GM23338 (cell line): ENCODE measurements at regions not wholly inside any gene's neighbourhood (a gene's known extent, or its start where the extent isn't known, plus 50 kb on each side); places are given as distances from the start of the nearest gene placed in this dataset.

Source experiments
- ATAC-seq: fragments of 200-7000 bp; cut with Tn5 transposase; 3 replicates; pipeline ENCODE4 v1.9.1; 2020
- DNase-seq: peaks from one replicate; pipeline ENCODE4 v3.0.0-alpha.2; 2015; ENCODE audit warnings: low spot score
- H2AFZ ChIP-seq: fragments of 200-600 bp; sonication (generic); 2 replicates; pipeline ENCODE4 v1.8.0; 2016; ENCODE audit warnings: antibody characterized with exemption, mild to moderate bottlenecking, moderate library complexity
- H3F3A ChIP-seq: fragments of 200-600 bp; sonication (generic); replicated peaks from 2 replicates; pipeline ENCODE4 v1.8.0; 2017; ENCODE audit warnings: antibody characterized with exemption, mixed run types, low read depth
- H3K27ac ChIP-seq: fragments of 200-600 bp; sonication (generic); 2 replicates; pipeline ENCODE4 v1.6.1; 2016; ENCODE audit warnings: low read depth
- H3K27me3 ChIP-seq: fragments of 200-600 bp; sonication (generic); 2 replicates; pipeline ENCODE4 v1.8.0; 2016; ENCODE audit warnings: mild to moderate bottlenecking, mixed run types, moderate library complexity; ENCODE audit not compliant: insufficient read depth
- H3K36me3 ChIP-seq: fragments of 200-600 bp; sonication (generic); 2 replicates; pipeline ENCODE4 v1.8.0; 2016; ENCODE audit warnings: mild to moderate bottlenecking; ENCODE audit not compliant: insufficient read depth
- H3K4me1 ChIP-seq: fragments of 200-600 bp; sonication (generic); 2 replicates; pipeline ENCODE4 v1.8.0; 2016; ENCODE audit warnings: mild to moderate bottlenecking, moderate library complexity; ENCODE audit not compliant: insufficient read depth
- H3K4me2 ChIP-seq: fragments of 200-600 bp; sonication (generic); 2 replicates; pipeline ENCODE4 v1.7.1; 2017; ENCODE audit warnings: mixed run types
- H3K4me3 ChIP-seq: fragments of 200-600 bp; sonication (generic); 2 replicates; pipeline ENCODE4 v1.6.1; 2016; ENCODE audit warnings: mixed run types
- H3K79me2 ChIP-seq: fragments of 200-600 bp; sonication (generic); replicated peaks from 2 replicates; pipeline ENCODE4 v1.8.0; 2017; ENCODE audit warnings: mild to moderate bottlenecking; ENCODE audit not compliant: insufficient read depth
- H3K9me2 ChIP-seq: fragments of 200-600 bp; sonication (generic); 2 replicates; pipeline ENCODE4 v1.8.0; 2017; ENCODE audit not compliant: insufficient read depth
- H4K20me1 ChIP-seq: fragments of 200-600 bp; sonication (generic); replicated peaks from 2 replicates; pipeline ENCODE4 v1.8.0; 2017; ENCODE audit warnings: mild to moderate bottlenecking; ENCODE audit not compliant: insufficient read depth
- H3K27ac Mint-ChIP-seq: 2 replicates; pipeline ENCODE4 v1.8.0; 2020; ENCODE audit warnings: inconsistent platforms, mild to moderate bottlenecking, moderate library complexity, mixed read lengths
- H3K27me3 Mint-ChIP-seq: 3 replicates; pipeline ENCODE4 v1.8.0; 2022; ENCODE audit warnings: low read depth, mild to moderate bottlenecking, moderate library complexity, mixed read lengths, inconsistent platforms; ENCODE audit not compliant: insufficient read depth, poor library complexity
- H3K36me3 Mint-ChIP-seq: 3 replicates; pipeline ENCODE4 v1.8.0; 2021; ENCODE audit warnings: low read depth, mild to moderate bottlenecking, inconsistent platforms, moderate library complexity, mixed read lengths
- H3K4me1 Mint-ChIP-seq: 3 replicates; pipeline ENCODE4 v1.8.0; 2020; ENCODE audit warnings: mild to moderate bottlenecking, inconsistent platforms, mixed read lengths
- H3K4me3 Mint-ChIP-seq: 3 replicates; pipeline ENCODE4 v1.8.0; 2021; ENCODE audit warnings: moderate library complexity, mild to moderate bottlenecking, inconsistent platforms, mixed read lengths
- H3K9me3 Mint-ChIP-seq: 3 replicates; pipeline ENCODE4 v1.8.0; 2020; ENCODE audit warnings: moderate library complexity, mild to moderate bottlenecking, inconsistent platforms, mixed read lengths
- CREB1 ChIP-seq: fragments of 250-450 bp; sonication (Bioruptor Pico); IDR thresholded peaks from 2 replicates; pipeline ENCODE4 v1.5.0; 2020; ENCODE audit warnings: low read depth, mild to moderate bottlenecking, moderate library complexity
- ZNF114 ChIP-seq: fragments of 250-450 bp; sonication (Bioruptor Pico); IDR thresholded peaks from 2 replicates; pipeline ENCODE4 v1.5.0; 2020; ENCODE audit warnings: mild to moderate bottlenecking, moderate library complexity
- ZNF331 ChIP-seq: fragments of 250-450 bp; sonication (Bioruptor Pico); IDR thresholded peaks from 2 replicates; pipeline ENCODE4 v1.5.0; 2020; ENCODE audit warnings: low read depth, mild to moderate bottlenecking, moderate library complexity
- TF ChIP-seq, protein P1 (sequence below), 2 experiments: fragments of 200-600 bp in 1 of 2; sonication (generic) in 1 of 2; conservative IDR thresholded peaks; 2 replicates each; pipeline versions ENCODE4 v1.5.1 to v1.6.1; 2016 to 2017; ENCODE audit warnings: antibody characterized with exemption in 2 of 2, low read depth in 2 of 2, mild to moderate bottlenecking in 2 of 2, moderate library complexity in 1 of 2
- TF ChIP-seq, protein P2 (sequence below): IDR thresholded peaks from 2 replicates; pipeline ENCODE4 v1.6.1; 2016; ENCODE audit warnings: antibody characterized with exemption

DNA sequence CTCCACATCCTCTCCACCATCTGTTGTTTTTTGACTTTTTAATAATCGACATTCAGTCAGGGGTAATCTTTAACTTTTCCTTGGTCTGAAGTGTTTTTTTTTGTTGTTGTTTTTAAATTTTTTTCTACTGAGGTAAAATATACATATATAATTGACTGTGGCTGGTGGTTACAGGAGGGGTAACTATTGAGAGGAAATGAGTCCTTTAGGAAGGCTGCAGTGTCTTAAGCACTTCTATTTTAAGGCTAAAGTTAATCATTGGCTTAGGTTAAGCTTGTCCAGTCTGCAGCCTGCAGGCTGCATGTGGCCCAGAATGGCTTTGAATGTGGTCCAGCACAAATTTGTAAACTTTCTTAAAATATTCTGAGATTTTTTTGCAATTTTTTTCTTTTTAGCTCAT lies 172.5 kb downstream of the CTH start:
- H3K4me1 Mint-ChIP-seq, result peaks cover 34% of the 10 kb centered on the region
- H2AFZ ChIP-seq, result no peak overlapping the region
- TF ChIP-seq, protein P1, sequence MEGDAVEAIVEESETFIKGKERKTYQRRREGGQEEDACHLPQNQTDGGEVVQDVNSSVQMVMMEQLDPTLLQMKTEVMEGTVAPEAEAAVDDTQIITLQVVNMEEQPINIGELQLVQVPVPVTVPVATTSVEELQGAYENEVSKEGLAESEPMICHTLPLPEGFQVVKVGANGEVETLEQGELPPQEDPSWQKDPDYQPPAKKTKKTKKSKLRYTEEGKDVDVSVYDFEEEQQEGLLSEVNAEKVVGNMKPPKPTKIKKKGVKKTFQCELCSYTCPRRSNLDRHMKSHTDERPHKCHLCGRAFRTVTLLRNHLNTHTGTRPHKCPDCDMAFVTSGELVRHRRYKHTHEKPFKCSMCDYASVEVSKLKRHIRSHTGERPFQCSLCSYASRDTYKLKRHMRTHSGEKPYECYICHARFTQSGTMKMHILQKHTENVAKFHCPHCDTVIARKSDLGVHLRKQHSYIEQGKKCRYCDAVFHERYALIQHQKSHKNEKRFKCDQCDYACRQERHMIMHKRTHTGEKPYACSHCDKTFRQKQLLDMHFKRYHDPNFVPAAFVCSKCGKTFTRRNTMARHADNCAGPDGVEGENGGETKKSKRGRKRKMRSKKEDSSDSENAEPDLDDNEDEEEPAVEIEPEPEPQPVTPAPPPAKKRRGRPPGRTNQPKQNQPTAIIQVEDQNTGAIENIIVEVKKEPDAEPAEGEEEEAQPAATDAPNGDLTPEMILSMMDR (conservative IDR thresholded peaks at IDR 0.05; ENCODE audit: low read depth in 2 of 2), result no peak
- TF ChIP-seq ZNF331 (CRISPR knock-in tag) (no peak), ZNF114 (no peak)
- peaks cover 8% of the 10 kb centered on the region for H3K36me3 Mint-ChIP-seq
- no peaks in the 10 kb centered on the region for H4K20me1 ChIP-seq
- no peaks in the 10 kb centered on the region for H3K27me3 ChIP-seq
- H3K79me2 ChIP-seq, result no peaks in the 10 kb centered on the region
- no peak overlapping the region for H3K4me2 ChIP-seq
- no peak for DNase-seq
- peaks cover 28% of the 10 kb centered on the region for H3K4me1 ChIP-seq
- ATAC-seq, result no peak
- H3K36me3 ChIP-seq, result no peaks in the 10 kb centered on the region
- H3K9me2 ChIP-seq, result no peaks in the 10 kb centered on the region
- no peak overlapping the region for H3K27ac ChIP-seq
- H3K4me3 Mint-ChIP-seq, result no peak overlapping the region
- no peak overlapping the region for H3K4me3 ChIP-seq
- H3K9me3 Mint-ChIP-seq, result peaks cover 5% of the 10 kb centered on the region
- no peak overlapping the region for H3K27ac Mint-ChIP-seq
- H3F3A ChIP-seq, result no peaks in the 10 kb centered on the region
- H3K27me3 Mint-ChIP-seq, result no peaks in the 10 kb centered on the region

DNA sequence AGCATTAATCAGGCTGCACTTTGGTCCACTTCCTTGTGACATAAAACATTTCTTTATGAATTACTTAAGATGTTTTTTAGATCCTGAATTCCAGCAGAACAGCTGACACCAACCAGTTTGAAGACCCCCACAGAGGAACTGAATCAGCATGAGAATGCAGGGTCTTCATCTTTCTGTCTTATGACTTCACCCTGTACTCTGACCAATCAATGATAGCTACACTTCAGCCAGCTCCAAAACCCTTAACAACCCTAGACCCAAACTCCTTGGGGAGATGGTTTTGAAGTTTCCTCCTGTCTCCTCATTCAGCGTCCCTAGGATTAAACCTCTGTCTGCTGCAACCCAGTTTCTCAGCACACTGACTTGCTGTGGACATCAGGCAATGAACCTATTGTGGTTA lies 175.0 kb downstream of the CTH start:
- peak; percentile 23 for DNase-seq

More for the DNA sequence above, 175.0 kb downstream of the CTH start:
- Histone ChIP-seq H2AFZ (no peak overlapping the region), H3F3A (no peaks in the 10 kb centered on the region), H3K27ac (no peak overlapping the region), H4K20me1 (no peaks in the 10 kb centered on the region), H3K27me3 (no peaks in the 10 kb centered on the region), H3K36me3 (no peaks in the 10 kb centered on the region), H3K4me3 (no peak overlapping the region), H3K79me2 (no peaks in the 10 kb centered on the region), H3K4me2 (peak overlapping the region; percentile 29; the same call in 1 of the 2 replicates), H3K4me1 (peaks cover 28% of the 10 kb centered on the region), H3K9me2 (no peaks in the 10 kb centered on the region)
- peak; percentile 55 for ATAC-seq
- TF ChIP-seq, protein P1 (conservative IDR thresholded peaks at IDR 0.05; ENCODE audit: low read depth in 2 of 2), result no peak
- peak; percentile 38 for TF ChIP-seq CREB1 (CRISPR knock-in tag)
- TF ChIP-seq, protein P2, sequence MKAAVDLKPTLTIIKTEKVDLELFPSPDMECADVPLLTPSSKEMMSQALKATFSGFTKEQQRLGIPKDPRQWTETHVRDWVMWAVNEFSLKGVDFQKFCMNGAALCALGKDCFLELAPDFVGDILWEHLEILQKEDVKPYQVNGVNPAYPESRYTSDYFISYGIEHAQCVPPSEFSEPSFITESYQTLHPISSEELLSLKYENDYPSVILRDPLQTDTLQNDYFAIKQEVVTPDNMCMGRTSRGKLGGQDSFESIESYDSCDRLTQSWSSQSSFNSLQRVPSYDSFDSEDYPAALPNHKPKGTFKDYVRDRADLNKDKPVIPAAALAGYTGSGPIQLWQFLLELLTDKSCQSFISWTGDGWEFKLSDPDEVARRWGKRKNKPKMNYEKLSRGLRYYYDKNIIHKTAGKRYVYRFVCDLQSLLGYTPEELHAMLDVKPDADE, result no peak
- Mint-ChIP-seq H3K4me1 (peaks cover 35% of the 10 kb centered on the region), H3K4me3 (no peak overlapping the region), H3K27me3 (peaks cover 2% of the 10 kb centered on the region), H3K36me3 (peaks cover 24% of the 10 kb centered on the region), H3K9me3 (peaks cover 20% of the 10 kb centered on the region), H3K27ac (peak overlapping the region; percentile 77)
